ENCODE measurements at regions not wholly inside any gene's neighbourhood (a gene's known extent, or its start where the extent isn't known, plus 50 kb on each side); places are given as distances from the start of the nearest gene placed in this dataset.

GRCh38 chr18:47346016-47346415, 94.6 kb upstream of the SKOR2 start:
- Mint-ChIP-seq H3K27me3 (ENCODE audit: low read depth, unreplicated experiment) (peaks cover 13% of the 10 kb centered on the region), H3K4me1 (ENCODE audit: low read depth, unreplicated experiment) (peaks cover 8% of the 10 kb centered on the region), H3K36me3 (ENCODE audit: low read depth, unreplicated experiment) (no peaks in the 10 kb centered on the region), H3K4me3 (ENCODE audit: unreplicated experiment) (no peak overlapping the region), H3K27ac (ENCODE audit: unreplicated experiment) (no peak overlapping the region), H3K9me3 (ENCODE audit: unreplicated experiment) (no peaks in the 10 kb centered on the region)
- Histone ChIP-seq H3K36me3 (ENCODE audit: insufficient read depth, low read length) (no peaks in the 10 kb centered on the region), H4K20me1 (ENCODE audit: insufficient read depth, low read length) (no peaks in the 10 kb centered on the region), H3K79me2 (ENCODE audit: insufficient read depth, low read length) (no peaks in the 10 kb centered on the region), H3K4me3 (ENCODE audit: insufficient read depth, low read depth, low read length) (no peak overlapping the region), H3K9ac (ENCODE audit: low read length) (no peak overlapping the region), H3K27ac (ENCODE audit: low read depth, low read length) (no peak overlapping the region), H3K4me1 (ENCODE audit: insufficient read depth, low read length) (peaks cover 4% of the 10 kb centered on the region), H2AFZ (ENCODE audit: low read depth, low read length) (no peak overlapping the region), H3K27me3 (ENCODE audit: insufficient read depth, low read length) (no peaks in the 10 kb centered on the region), H3K9me3 (ENCODE audit: insufficient read depth, low read depth, low read length) (no peaks in the 10 kb centered on the region), H3K4me2 (ENCODE audit: low read length) (no peak overlapping the region)
- FAIRE-seq, result no peak
- no peak for DNase-seq (ENCODE audit: low read depth)
- TF ChIP-seq CTCF (IDR thresholded peaks at IDR 0.05; ENCODE audit: insufficient read depth, low read depth, low read length), result no peak
- TF ChIP-seq EZH2 (IDR thresholded peaks at IDR 0.05; ENCODE audit: insufficient read depth, low read length), result no peak

DNA sequence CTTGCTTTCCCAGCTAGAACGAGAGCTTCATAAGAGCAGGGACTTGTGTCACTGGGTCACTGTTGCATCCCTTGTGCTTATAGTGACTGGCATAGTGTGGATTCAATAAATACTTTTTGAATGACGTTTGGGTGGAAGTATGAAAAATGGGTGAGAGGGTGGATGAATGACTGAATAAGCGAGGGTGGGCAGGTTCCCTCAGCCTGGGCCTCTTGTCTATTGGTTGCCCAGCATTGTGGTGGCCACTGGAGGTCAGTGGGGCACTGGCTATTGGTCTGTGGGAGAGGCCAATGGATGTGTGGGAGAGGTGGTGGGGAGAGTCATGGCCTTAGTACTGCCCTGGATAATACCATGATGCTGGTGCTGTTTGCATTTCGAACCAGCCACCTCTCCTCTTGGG, 93.8 kb upstream of the SKOR2 start:
- Mint-ChIP-seq H3K4me1 (ENCODE audit: low read depth, unreplicated experiment) (peaks cover 8% of the 10 kb centered on the region), H3K9me3 (ENCODE audit: unreplicated experiment) (no peaks in the 10 kb centered on the region), H3K27me3 (ENCODE audit: low read depth, unreplicated experiment) (peaks cover 13% of the 10 kb centered on the region), H3K4me3 (ENCODE audit: unreplicated experiment) (no peak overlapping the region), H3K36me3 (ENCODE audit: low read depth, unreplicated experiment) (no peaks in the 10 kb centered on the region), H3K27ac (ENCODE audit: unreplicated experiment) (no peak overlapping the region)
- Histone ChIP-seq H4K20me1 (ENCODE audit: insufficient read depth, low read length) (no peaks in the 10 kb centered on the region), H3K4me2 (ENCODE audit: low read length) (no peak overlapping the region), H2AFZ (ENCODE audit: low read depth, low read length) (no peak overlapping the region), H3K27ac (ENCODE audit: low read depth, low read length) (no peak overlapping the region), H3K4me3 (ENCODE audit: insufficient read depth, low read depth, low read length) (no peak overlapping the region), H3K4me1 (ENCODE audit: insufficient read depth, low read length) (peaks cover 4% of the 10 kb centered on the region), H3K9ac (ENCODE audit: low read length) (no peak overlapping the region), H3K9me3 (ENCODE audit: insufficient read depth, low read depth, low read length) (no peaks in the 10 kb centered on the region), H3K79me2 (ENCODE audit: insufficient read depth, low read length) (no peaks in the 10 kb centered on the region), H3K27me3 (ENCODE audit: insufficient read depth, low read length) (no peaks in the 10 kb centered on the region), H3K36me3 (ENCODE audit: insufficient read depth, low read length) (no peaks in the 10 kb centered on the region)
- DNase-seq (ENCODE audit: low read depth) (no peak), FAIRE-seq (no peak)
- no peak for TF ChIP-seq CTCF (IDR thresholded peaks at IDR 0.05; ENCODE audit: insufficient read depth, low read depth, low read length)
- no peak for TF ChIP-seq EZH2 (IDR thresholded peaks at IDR 0.05; ENCODE audit: insufficient read depth, low read length)

DNA sequence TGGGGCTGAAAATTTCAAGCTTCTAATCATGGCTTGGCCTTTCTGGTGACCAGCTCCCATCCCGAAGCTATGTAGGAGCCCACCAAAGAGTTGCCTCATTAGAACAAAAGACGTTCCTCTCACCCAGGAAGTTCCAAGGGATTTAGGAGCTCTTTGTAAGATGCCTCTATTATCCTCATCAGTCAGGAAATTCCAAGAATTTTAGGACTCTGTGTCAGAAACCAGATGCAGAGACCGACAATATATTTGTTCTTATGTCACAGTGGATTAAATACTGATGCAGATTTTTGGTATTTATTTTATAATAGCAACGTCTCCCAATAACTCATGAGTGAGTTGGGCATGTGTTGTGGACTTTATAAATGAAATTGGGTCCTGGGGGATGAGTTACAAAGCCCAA, 91.8 kb upstream of the SKOR2 start:
- Histone ChIP-seq H3K27ac (ENCODE audit: low read depth, low read length) (no peak overlapping the region), H2AFZ (ENCODE audit: low read depth, low read length) (no peak overlapping the region), H3K4me2 (ENCODE audit: low read length) (peak overlapping the region; percentile 26), H3K27me3 (ENCODE audit: insufficient read depth, low read length) (no peaks in the 10 kb centered on the region), H3K36me3 (ENCODE audit: insufficient read depth, low read length) (no peaks in the 10 kb centered on the region), H3K79me2 (ENCODE audit: insufficient read depth, low read length) (no peaks in the 10 kb centered on the region), H4K20me1 (ENCODE audit: insufficient read depth, low read length) (no peaks in the 10 kb centered on the region), H3K4me1 (ENCODE audit: insufficient read depth, low read length) (peaks cover 4% of the 10 kb centered on the region), H3K9ac (ENCODE audit: low read length) (no peak overlapping the region), H3K4me3 (ENCODE audit: insufficient read depth, low read depth, low read length) (no peak overlapping the region), H3K9me3 (ENCODE audit: insufficient read depth, low read depth, low read length) (no peaks in the 10 kb centered on the region)
- Mint-ChIP-seq H3K4me3 (ENCODE audit: unreplicated experiment) (no peak overlapping the region), H3K4me1 (ENCODE audit: low read depth, unreplicated experiment) (peaks cover 8% of the 10 kb centered on the region), H3K27me3 (ENCODE audit: low read depth, unreplicated experiment) (peaks cover 19% of the 10 kb centered on the region), H3K36me3 (ENCODE audit: low read depth, unreplicated experiment) (no peaks in the 10 kb centered on the region), H3K27ac (ENCODE audit: unreplicated experiment) (no peak overlapping the region), H3K9me3 (ENCODE audit: unreplicated experiment) (no peaks in the 10 kb centered on the region)
- no peak for DNase-seq (ENCODE audit: low read depth)
- TF ChIP-seq EZH2 (IDR thresholded peaks at IDR 0.05; ENCODE audit: insufficient read depth, low read length) (no peak), CTCF (IDR thresholded peaks at IDR 0.05; ENCODE audit: insufficient read depth, low read depth, low read length) (no peak)
- FAIRE-seq, result no peak

All from astrocyte (in vitro differentiated cells and primary cell).